IMR-90 (cell line): ENCODE measurements at regions not wholly inside any gene's neighbourhood (a gene's known extent, or its start where the extent isn't known, plus 50 kb on each side); places are given as distances from the start of the nearest gene placed in this dataset.
A peak's percentile ranks its signal among the peaks of the same experiment; 100 is the strongest.

Source experiments
- ATAC-seq: fragments of 200-7000 bp; cut with Tn5 transposase; 2 replicates; pipeline ENCODE4 v1.9.1; 2020; ENCODE audit warnings: low read depth, mild to moderate bottlenecking, moderate library complexity
- BruUV-seq: library from RNA; stranded (reverse); fragments of 400-500 nt; replicated peaks from 2 replicates; lab custom pipeline; 2021; lab: Mats Ljungman, UMichigan
- CTCF ChIA-PET: fragments of 300-600 bp; formaldehyde crosslinking; extraction: SDS; loops from one replicate; lab custom pipeline; 2021; ENCODE audit warnings: antibody characterized with exemption; lab: Yijun Ruan, JAX
- POLR2A ChIA-PET: fragments of 300-600 bp; sonication (Branson Sonifier 250); formaldehyde crosslinking; loops from one replicate; lab custom pipeline; 2022; ENCODE audit warnings: antibody characterized with exemption; ENCODE audit not compliant: unreplicated experiment; lab: Charles Lee
- DNase-seq: peaks from one replicate; pipeline ENCODE4 v3.0.0; 2013
- H2AFZ ChIP-seq: replicated peaks from 2 replicates; pipeline ENCODE3; 2013; ENCODE audit warnings: low read length, mild to moderate bottlenecking; ENCODE audit not compliant: poor library complexity
- H2AK5ac ChIP-seq: 2 replicates; pipeline ENCODE4 v1.6.1; 2013; ENCODE audit warnings: low read depth, low read length, inconsistent platforms
- H2AK9ac ChIP-seq: replicated peaks from 2 replicates; pipeline ENCODE3; 2013; ENCODE audit warnings: mild to moderate bottlenecking, low read depth, low read length, moderate library complexity; ENCODE audit not compliant: poor library complexity
- H2BK120ac ChIP-seq: 2 replicates; pipeline ENCODE4 v1.6.1; 2013; ENCODE audit warnings: low read depth, low read length, inconsistent platforms
- H2BK15ac ChIP-seq: 3 replicates; pipeline ENCODE4 v1.6.1; 2013; ENCODE audit warnings: low read depth, low read length, inconsistent platforms
- H2BK20ac ChIP-seq: 2 replicates; pipeline ENCODE4 v1.6.1; 2013; ENCODE audit warnings: low read depth, mild to moderate bottlenecking, inconsistent platforms, low read length, moderate library complexity
- H2BK5ac ChIP-seq: 2 replicates; pipeline ENCODE4 v1.6.1; 2013; ENCODE audit warnings: mild to moderate bottlenecking, low read depth, low read length, inconsistent platforms; ENCODE audit not compliant: poor library complexity, severe bottlenecking
- H3K14ac ChIP-seq: replicated peaks from 2 replicates; pipeline ENCODE4 v1.6.1; 2013; ENCODE audit warnings: low read depth, low read length, inconsistent platforms
- H3K18ac ChIP-seq: 2 replicates; pipeline ENCODE4 v1.6.1; 2013; ENCODE audit warnings: low read depth, low read length, control low read depth
- H3K23ac ChIP-seq: 2 replicates; pipeline ENCODE4 v1.6.1; 2013; ENCODE audit warnings: low read depth, low read length, inconsistent platforms
- H3K27ac ChIP-seq: 2 replicates; pipeline ENCODE4 v1.5.1; 2013; ENCODE audit warnings: mild to moderate bottlenecking, control low read depth, low read length; ENCODE audit not compliant: insufficient read depth
- H3K27me3 ChIP-seq: 2 replicates; pipeline ENCODE4 v1.6.1; 2013; ENCODE audit warnings: low read length; ENCODE audit not compliant: control insufficient read depth, insufficient read depth
- H3K36me3 ChIP-seq: 2 replicates; pipeline ENCODE4 v1.6.1; 2013; ENCODE audit warnings: low read length, mixed read lengths; ENCODE audit not compliant: control insufficient read depth, insufficient read depth
- H3K4ac ChIP-seq: 2 replicates; pipeline ENCODE4 v1.6.1; 2013; ENCODE audit warnings: low read depth, low read length, inconsistent platforms
- H3K4me1 ChIP-seq: 2 replicates; pipeline ENCODE4 v1.6.1; 2013; ENCODE audit warnings: low read length, mixed read lengths; ENCODE audit not compliant: control insufficient read depth, insufficient read depth
- H3K4me2 ChIP-seq: 2 replicates; pipeline ENCODE4 v1.6.1; 2013; ENCODE audit warnings: low read depth, mild to moderate bottlenecking, control low read depth, low read length, moderate library complexity
- H3K4me3 ChIP-seq: 2 replicates; pipeline ENCODE4 v1.5.1; 2013; ENCODE audit warnings: low read depth, mild to moderate bottlenecking, control low read depth, low read length, moderate library complexity; ENCODE audit not compliant: insufficient read depth
- H3K56ac ChIP-seq: 2 replicates; pipeline ENCODE4 v1.6.1; 2013; ENCODE audit warnings: low read length, inconsistent platforms; ENCODE audit not compliant: insufficient read depth; ENCODE audit errors: extremely low read depth
- H3K79me1 ChIP-seq, 2 experiments: 2 replicates each; pipeline ENCODE4 v1.6.1; 2013; ENCODE audit warnings: low read length in 2 of 2, inconsistent platforms in 1 of 2, low read depth in 1 of 2
- H3K9ac ChIP-seq: 2 replicates; pipeline ENCODE4 v1.6.1; 2013; ENCODE audit warnings: low read depth, low read length, control low read depth
- H3K9me1 ChIP-seq: 2 replicates; pipeline ENCODE4 v1.6.1; 2013; ENCODE audit warnings: low read length, inconsistent platforms; ENCODE audit not compliant: insufficient read depth
- H3K9me3 ChIP-seq: 2 replicates; pipeline ENCODE4 v1.6.1; 2013; ENCODE audit warnings: low read length; ENCODE audit not compliant: control insufficient read depth, insufficient read depth
- H4K20me1 ChIP-seq: 2 replicates; pipeline ENCODE4 v1.6.1; 2013; ENCODE audit warnings: low read length, inconsistent platforms; ENCODE audit not compliant: insufficient read depth
- H4K5ac ChIP-seq: 2 replicates; pipeline ENCODE4 v1.6.1; 2013; ENCODE audit warnings: mild to moderate bottlenecking, low read depth, low read length, control low read depth
- H4K8ac ChIP-seq, 2 experiments: 2 replicates each; pipeline ENCODE4 v1.6.1; 2013; ENCODE audit warnings: low read depth in 2 of 2, low read length in 2 of 2, control low read depth in 1 of 2, inconsistent platforms in 1 of 2
- H4K91ac ChIP-seq: 2 replicates; pipeline ENCODE4 v1.6.1; 2013; ENCODE audit warnings: low read depth, low read length, inconsistent platforms; ENCODE audit not compliant: insufficient read depth
- BHLHE40 ChIP-seq: fragments of 150-350 bp; IDR thresholded peaks from 2 replicates; pipeline ENCODE4 v1.6.1; 2016; ENCODE audit warnings: mild to moderate bottlenecking, low read depth, low read length
- CEBPB ChIP-seq: IDR thresholded peaks from 2 replicates; pipeline ENCODE4 v1.6.1; 2012; ENCODE audit warnings: low read depth, low read length, improper control_type of control experiment
- MXI1 ChIP-seq: IDR thresholded peaks from 2 replicates; pipeline ENCODE4 v1.6.1; 2012; ENCODE audit warnings: low read depth, mild to moderate bottlenecking, low read length, moderate library complexity, borderline replicate concordance
- WGBS, 2 experiments: methylation state at CpG; one replicate each; pipeline versions ENCODE4 v1.1.5 to v1.1.7; 2013; ENCODE audit warnings: missing lambda C conversion rate in 2 of 2; ENCODE audit not compliant: insufficient read length in 1 of 2; ENCODE audit errors: extremely low coverage in 2 of 2; 5-methylcytosine and 5-hydroxymethylcytosine counted together
- dilution Hi-C: fragments of 300-500 bp; cut with HindIII; formaldehyde crosslinking; loops from one replicate; pipeline ENCODE4 v1.14.3; 2018; ENCODE audit warnings: low sequenced_read_pairs; ENCODE audit not compliant: unreplicated experiment
- in situ Hi-C: fragments of 300-500 bp; cut with MboI; formaldehyde crosslinking; loops from 3 replicates; pipeline ENCODE4 v1.14.3; 2019; ENCODE audit warnings: low sequenced_read_pairs, inconsistent platforms, mixed read lengths
- intact Hi-C: fragments of 100-400 bp; cut with micrococcal nuclease; formaldehyde crosslinking; loops from 2 replicates; pipeline ENCODE4 v1.10.0; 2022
- TF ChIP-seq, protein P1 (sequence below): conservative IDR thresholded peaks from 2 replicates; pipeline ENCODE4 v1.5.1; 2012; ENCODE audit warnings: mild to moderate bottlenecking, low read depth, low read length, improper control_type of control experiment
- TF ChIP-seq, protein P2 (sequence below): fragments of 150-350 bp; IDR thresholded peaks from 2 replicates; pipeline ENCODE4 v1.6.1; 2017; ENCODE audit warnings: mild to moderate bottlenecking, antibody characterized with exemption, low read length, low read depth

DNA sequence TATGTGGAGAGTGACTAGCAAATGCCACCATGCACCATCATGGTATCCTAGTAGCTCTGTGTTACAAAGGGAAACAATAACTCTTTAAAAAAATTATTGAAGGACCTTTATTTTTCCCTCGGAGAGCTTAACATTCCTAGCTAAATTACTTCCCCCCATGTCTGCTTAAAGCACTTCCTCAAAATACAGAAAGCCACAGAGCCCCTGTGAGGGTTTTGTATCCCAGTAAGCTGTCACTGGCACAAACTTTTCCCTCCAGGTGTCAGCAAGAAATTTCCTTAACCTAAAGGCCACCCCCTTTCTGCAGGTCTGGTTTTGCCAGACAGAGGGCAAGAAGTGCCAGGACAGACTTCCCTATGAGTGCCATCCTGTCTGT lies 340.0 kb upstream of the PRDM1 start:
- H2BK15ac ChIP-seq = no peak overlapping the region
- TF ChIP-seq, protein P1, sequence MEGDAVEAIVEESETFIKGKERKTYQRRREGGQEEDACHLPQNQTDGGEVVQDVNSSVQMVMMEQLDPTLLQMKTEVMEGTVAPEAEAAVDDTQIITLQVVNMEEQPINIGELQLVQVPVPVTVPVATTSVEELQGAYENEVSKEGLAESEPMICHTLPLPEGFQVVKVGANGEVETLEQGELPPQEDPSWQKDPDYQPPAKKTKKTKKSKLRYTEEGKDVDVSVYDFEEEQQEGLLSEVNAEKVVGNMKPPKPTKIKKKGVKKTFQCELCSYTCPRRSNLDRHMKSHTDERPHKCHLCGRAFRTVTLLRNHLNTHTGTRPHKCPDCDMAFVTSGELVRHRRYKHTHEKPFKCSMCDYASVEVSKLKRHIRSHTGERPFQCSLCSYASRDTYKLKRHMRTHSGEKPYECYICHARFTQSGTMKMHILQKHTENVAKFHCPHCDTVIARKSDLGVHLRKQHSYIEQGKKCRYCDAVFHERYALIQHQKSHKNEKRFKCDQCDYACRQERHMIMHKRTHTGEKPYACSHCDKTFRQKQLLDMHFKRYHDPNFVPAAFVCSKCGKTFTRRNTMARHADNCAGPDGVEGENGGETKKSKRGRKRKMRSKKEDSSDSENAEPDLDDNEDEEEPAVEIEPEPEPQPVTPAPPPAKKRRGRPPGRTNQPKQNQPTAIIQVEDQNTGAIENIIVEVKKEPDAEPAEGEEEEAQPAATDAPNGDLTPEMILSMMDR = no peak
- no peak for TF ChIP-seq MXI1
- TF ChIP-seq, protein P2, sequence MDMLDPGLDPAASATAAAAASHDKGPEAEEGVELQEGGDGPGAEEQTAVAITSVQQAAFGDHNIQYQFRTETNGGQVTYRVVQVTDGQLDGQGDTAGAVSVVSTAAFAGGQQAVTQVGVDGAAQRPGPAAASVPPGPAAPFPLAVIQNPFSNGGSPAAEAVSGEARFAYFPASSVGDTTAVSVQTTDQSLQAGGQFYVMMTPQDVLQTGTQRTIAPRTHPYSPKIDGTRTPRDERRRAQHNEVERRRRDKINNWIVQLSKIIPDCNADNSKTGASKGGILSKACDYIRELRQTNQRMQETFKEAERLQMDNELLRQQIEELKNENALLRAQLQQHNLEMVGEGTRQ = no peak
- TF ChIP-seq CEBPB = no peak
- no peak for TF ChIP-seq BHLHE40
- H4K8ac ChIP-seq = no peak overlapping the region
- H3K4ac ChIP-seq = no peak overlapping the region
- no peak overlapping the region for H3K4me2 ChIP-seq
- H3K4me1 ChIP-seq = peaks cover 10% of the 10 kb centered on the region
- H2AFZ ChIP-seq = no peak overlapping the region
- H3K18ac ChIP-seq = no peak overlapping the region
- no CpG with 5 or more reads among the region's 1 CpG for WGBS, 2 experiments
- no TSS peak for BruUV-seq
- no peak overlapping the region for H3K56ac ChIP-seq
- ATAC-seq (no peak), DNase-seq (no peak)
- H4K20me1 ChIP-seq = no peaks in the 10 kb centered on the region
- H2AK9ac ChIP-seq = no peak overlapping the region
- no peak overlapping the region for H4K91ac ChIP-seq
- no peak overlapping the region for H4K5ac ChIP-seq
- in situ Hi-C loops = no loop called here
- dilution Hi-C loops = no loop called here
- no peaks in the 10 kb centered on the region for H3K27me3 ChIP-seq
- intact Hi-C loops = no loop called here
- H3K79me1 ChIP-seq = no peaks in the 10 kb centered on the region
- ChIA-PET CTCF (no interaction called here), POLR2A (no interaction called here)
- no peak overlapping the region for H3K23ac ChIP-seq
- H3K9ac ChIP-seq = no peak overlapping the region
- H3K9me1 ChIP-seq = peaks cover 5% of the 10 kb centered on the region
- H3K9me3 ChIP-seq = no peaks in the 10 kb centered on the region
- no peak overlapping the region for H2BK120ac ChIP-seq
- H3K36me3 ChIP-seq = no peaks in the 10 kb centered on the region
- no peak overlapping the region for H3K27ac ChIP-seq
- H3K4me3 ChIP-seq = no peak overlapping the region
- no peak overlapping the region for H2AK5ac ChIP-seq
- no peak overlapping the region for H2BK5ac ChIP-seq
- 0 out of 2 replicates have a peak overlapping the region, but pooled peaks have one; percentile 1 for H2BK20ac ChIP-seq
- H3K14ac ChIP-seq = 0 out of 2 replicates have a peak overlapping the region, but pooled peaks have one; percentile 35
